Liver (tissue), 3 donors: ENCODE measurements at regions not wholly inside any gene's neighbourhood (a gene's known extent, or its start where the extent isn't known, plus 50 kb on each side); places are given as distances from the start of the nearest gene placed in this dataset.

Source experiments
- EGR1 ChIP-seq, 2 donors: IDR thresholded peaks; 2 replicates each; pipeline ENCODE4 v1.6.1; 2016 to 2018; ENCODE audit warnings: antibody characterized with exemption in 2 of 2, low read depth in 2 of 2
- GABPA ChIP-seq, 2 donors: IDR thresholded peaks in 1 of 2; conservative IDR thresholded peaks in 1 of 2; 2 replicates each; pipeline ENCODE4 v1.6.1; 2016; ENCODE audit warnings: antibody characterized with exemption in 2 of 2, mild to moderate bottlenecking in 1 of 2, moderate library complexity in 1 of 2
- JUND ChIP-seq, 2 donors: IDR thresholded peaks; 2 replicates each; pipeline ENCODE4 v1.6.1; 2016; ENCODE audit warnings: antibody characterized with exemption in 2 of 2
- NR2F2 ChIP-seq: IDR thresholded peaks from 2 replicates; pipeline ENCODE4 v1.6.1; 2016; ENCODE audit warnings: antibody characterized with exemption
- RAD21 ChIP-seq, 2 donors: IDR thresholded peaks; 2 replicates each; pipeline ENCODE4 v1.6.1; 2016; ENCODE audit warnings: antibody characterized with exemption in 2 of 2, mild to moderate bottlenecking in 2 of 2
- SP1 ChIP-seq: IDR thresholded peaks from 2 replicates; pipeline ENCODE4 v1.6.1; 2018; ENCODE audit warnings: antibody characterized with exemption, mild to moderate bottlenecking
- TAF1 ChIP-seq: conservative IDR thresholded peaks from 2 replicates; pipeline ENCODE4 v1.6.1; 2016; ENCODE audit warnings: antibody characterized with exemption, mild to moderate bottlenecking
- TF ChIP-seq, protein P1 (sequence below): fragments of 150-350 bp; IDR thresholded peaks from 2 replicates; pipeline ENCODE4 v1.5.1; 2017; ENCODE audit warnings: improper control_type of control experiment, low read depth, low read length; ENCODE audit not compliant: missing input control
- TF ChIP-seq, protein P2 (sequence below): IDR thresholded peaks from 2 replicates; pipeline ENCODE4 v1.6.1; 2016; ENCODE audit warnings: antibody characterized with exemption
- TF ChIP-seq, protein P3 (sequence below): IDR thresholded peaks from 2 replicates; pipeline ENCODE4 v1.6.1; 2016; ENCODE audit warnings: antibody characterized with exemption, mild to moderate bottlenecking
- TF ChIP-seq, protein P4 (sequence below): IDR thresholded peaks from 2 replicates; pipeline ENCODE4 v1.6.1; 2016; ENCODE audit warnings: antibody characterized with exemption
- donor health status: healthy.
- donor health status: healthy.

DNA sequence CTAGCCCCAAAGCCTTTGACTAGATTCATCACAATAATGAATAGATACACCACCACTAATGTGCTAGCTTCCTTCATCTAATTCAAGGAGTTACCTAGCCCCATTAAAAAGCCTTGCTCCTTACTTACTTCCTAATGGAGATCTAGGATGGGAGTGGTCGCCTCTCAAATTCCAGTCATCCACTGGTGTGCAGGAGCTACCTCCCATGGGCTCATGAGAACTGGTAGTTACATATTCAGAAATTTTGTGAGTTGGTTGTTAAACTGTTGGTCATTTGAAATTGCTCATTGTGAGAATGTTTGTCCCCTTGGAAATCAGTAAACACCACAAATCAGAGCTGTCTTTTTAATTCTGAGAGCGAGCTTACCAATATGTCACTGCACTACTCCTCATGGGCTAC, 91.7 kb upstream of the GDNF start:
- TF ChIP-seq, protein P1, sequence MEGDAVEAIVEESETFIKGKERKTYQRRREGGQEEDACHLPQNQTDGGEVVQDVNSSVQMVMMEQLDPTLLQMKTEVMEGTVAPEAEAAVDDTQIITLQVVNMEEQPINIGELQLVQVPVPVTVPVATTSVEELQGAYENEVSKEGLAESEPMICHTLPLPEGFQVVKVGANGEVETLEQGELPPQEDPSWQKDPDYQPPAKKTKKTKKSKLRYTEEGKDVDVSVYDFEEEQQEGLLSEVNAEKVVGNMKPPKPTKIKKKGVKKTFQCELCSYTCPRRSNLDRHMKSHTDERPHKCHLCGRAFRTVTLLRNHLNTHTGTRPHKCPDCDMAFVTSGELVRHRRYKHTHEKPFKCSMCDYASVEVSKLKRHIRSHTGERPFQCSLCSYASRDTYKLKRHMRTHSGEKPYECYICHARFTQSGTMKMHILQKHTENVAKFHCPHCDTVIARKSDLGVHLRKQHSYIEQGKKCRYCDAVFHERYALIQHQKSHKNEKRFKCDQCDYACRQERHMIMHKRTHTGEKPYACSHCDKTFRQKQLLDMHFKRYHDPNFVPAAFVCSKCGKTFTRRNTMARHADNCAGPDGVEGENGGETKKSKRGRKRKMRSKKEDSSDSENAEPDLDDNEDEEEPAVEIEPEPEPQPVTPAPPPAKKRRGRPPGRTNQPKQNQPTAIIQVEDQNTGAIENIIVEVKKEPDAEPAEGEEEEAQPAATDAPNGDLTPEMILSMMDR: no peak
- no peak for TF ChIP-seq RAD21 (IDR thresholded peaks at IDR 0.05)
- TF ChIP-seq, protein P2, sequence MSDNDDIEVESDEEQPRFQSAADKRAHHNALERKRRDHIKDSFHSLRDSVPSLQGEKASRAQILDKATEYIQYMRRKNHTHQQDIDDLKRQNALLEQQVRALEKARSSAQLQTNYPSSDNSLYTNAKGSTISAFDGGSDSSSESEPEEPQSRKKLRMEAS: no peak
- TF ChIP-seq TAF1: no peak
- no peak for TF ChIP-seq EGR1 (IDR thresholded peaks at IDR 0.05; ENCODE audit: low read depth in 2 of 2)
- TF ChIP-seq JUND (IDR thresholded peaks at IDR 0.05): no peak
- TF ChIP-seq NR2F2: no peak
- TF ChIP-seq SP1: no peak
- TF ChIP-seq, protein P3, sequence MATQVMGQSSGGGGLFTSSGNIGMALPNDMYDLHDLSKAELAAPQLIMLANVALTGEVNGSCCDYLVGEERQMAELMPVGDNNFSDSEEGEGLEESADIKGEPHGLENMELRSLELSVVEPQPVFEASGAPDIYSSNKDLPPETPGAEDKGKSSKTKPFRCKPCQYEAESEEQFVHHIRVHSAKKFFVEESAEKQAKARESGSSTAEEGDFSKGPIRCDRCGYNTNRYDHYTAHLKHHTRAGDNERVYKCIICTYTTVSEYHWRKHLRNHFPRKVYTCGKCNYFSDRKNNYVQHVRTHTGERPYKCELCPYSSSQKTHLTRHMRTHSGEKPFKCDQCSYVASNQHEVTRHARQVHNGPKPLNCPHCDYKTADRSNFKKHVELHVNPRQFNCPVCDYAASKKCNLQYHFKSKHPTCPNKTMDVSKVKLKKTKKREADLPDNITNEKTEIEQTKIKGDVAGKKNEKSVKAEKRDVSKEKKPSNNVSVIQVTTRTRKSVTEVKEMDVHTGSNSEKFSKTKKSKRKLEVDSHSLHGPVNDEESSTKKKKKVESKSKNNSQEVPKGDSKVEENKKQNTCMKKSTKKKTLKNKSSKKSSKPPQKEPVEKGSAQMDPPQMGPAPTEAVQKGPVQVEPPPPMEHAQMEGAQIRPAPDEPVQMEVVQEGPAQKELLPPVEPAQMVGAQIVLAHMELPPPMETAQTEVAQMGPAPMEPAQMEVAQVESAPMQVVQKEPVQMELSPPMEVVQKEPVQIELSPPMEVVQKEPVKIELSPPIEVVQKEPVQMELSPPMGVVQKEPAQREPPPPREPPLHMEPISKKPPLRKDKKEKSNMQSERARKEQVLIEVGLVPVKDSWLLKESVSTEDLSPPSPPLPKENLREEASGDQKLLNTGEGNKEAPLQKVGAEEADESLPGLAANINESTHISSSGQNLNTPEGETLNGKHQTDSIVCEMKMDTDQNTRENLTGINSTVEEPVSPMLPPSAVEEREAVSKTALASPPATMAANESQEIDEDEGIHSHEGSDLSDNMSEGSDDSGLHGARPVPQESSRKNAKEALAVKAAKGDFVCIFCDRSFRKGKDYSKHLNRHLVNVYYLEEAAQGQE: no peak
- TF ChIP-seq, protein P4, sequence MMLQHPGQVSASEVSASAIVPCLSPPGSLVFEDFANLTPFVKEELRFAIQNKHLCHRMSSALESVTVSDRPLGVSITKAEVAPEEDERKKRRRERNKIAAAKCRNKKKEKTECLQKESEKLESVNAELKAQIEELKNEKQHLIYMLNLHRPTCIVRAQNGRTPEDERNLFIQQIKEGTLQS: no peak
- TF ChIP-seq GABPA (IDR thresholded peaks at IDR 0.05 in 1 of 2, conservative IDR thresholded peaks at IDR 0.05 in 1 of 2): no peak
